H1 (cell line): ENCODE measurements at regions not wholly inside any gene's neighbourhood (a gene's known extent, or its start where the extent isn't known, plus 50 kb on each side); places are given as distances from the start of the nearest gene placed in this dataset.

Experiments
- CBX5 ChIP-seq: fragments of 300-800, 300-1000 bp; sonication (generic); IDR thresholded peaks from 2 replicates; pipeline ENCODE4 v1.7.1; 2016; ENCODE audit warnings: antibody characterized with exemption, low read length, low read depth
- CTCF ChIP-seq, 3 experiments: IDR thresholded peaks; 1 replicate in 2 of 3; 2 replicates in 1 of 3; pipeline versions ENCODE4 v1.5.1 to v1.6.1; 2011; ENCODE audit warnings: low read length in 3 of 3, mild to moderate bottlenecking in 3 of 3, inconsistent platforms in 2 of 3, low read depth in 1 of 3, moderate library complexity in 1 of 3; ENCODE audit not compliant: insufficient read depth in 1 of 3; ENCODE audit errors: control extremely low read depth in 1 of 3
- HDAC2 ChIP-seq, 2 experiments: fragments of 300-600 bp in 1 of 2; sonication (generic) in 1 of 2; IDR thresholded peaks; 2 replicates each; pipeline ENCODE4 v1.6.1; 2011 to 2012; ENCODE audit warnings: low read depth in 2 of 2, low read length in 2 of 2, mild to moderate bottlenecking in 2 of 2, moderate library complexity in 2 of 2, borderline replicate concordance in 1 of 2, inconsistent platforms in 1 of 2
- POU5F1 ChIP-seq: IDR thresholded peaks from 2 replicates; pipeline ENCODE4 v1.6.1; 2011; ENCODE audit warnings: low read depth, mild to moderate bottlenecking, low read length, moderate library complexity

GRCh38 chr2:76311728-76312127 lies 601.0 kb upstream of the GCFC2 start (continued):
- TF ChIP-seq CTCF (IDR thresholded peaks at IDR 0.05; ENCODE audit: control extremely low read depth in 1 of 3, insufficient read depth in 1 of 3, low read depth in 1 of 3, low read length in 3 of 3) (no peak), HDAC2 (IDR thresholded peaks at IDR 0.05; ENCODE audit: borderline replicate concordance in 1 of 2, low read depth in 2 of 2, low read length in 2 of 2) (no peak), CBX5 (no peak), POU5F1 (no peak)
